Uterus (tissue), 2 donors: ENCODE measurements at regions not wholly inside any gene's neighbourhood (a gene's known extent, or its start where the extent isn't known, plus 50 kb on each side); places are given as distances from the start of the nearest gene placed in this dataset.

Source experiments
- POLR2A ChIP-seq, 2 donors: fragments of 450-650 bp; IDR thresholded peaks; one replicate each; pipeline ENCODE4 v1.6.1; 2016; ENCODE audit warnings: antibody characterized with exemption in 2 of 2, mild to moderate bottlenecking in 1 of 2, moderate library complexity in 1 of 2
- TF ChIP-seq, protein P1 (sequence below), 4 experiments: fragments of 200-600 bp in 2 of 4; fragments of 450-650 bp in 2 of 4; sonication (generic) in 2 of 4; IDR thresholded peaks; one replicate each; pipeline ENCODE4 v1.5.1; 2016 to 2019; ENCODE audit warnings: antibody characterized with exemption in 4 of 4, mild to moderate bottlenecking in 2 of 4, moderate library complexity in 1 of 4

GRCh38 chr1:81007024-81007423 is 793.7 kb upstream of the ADGRL2 start:
- TF ChIP-seq, protein P1, sequence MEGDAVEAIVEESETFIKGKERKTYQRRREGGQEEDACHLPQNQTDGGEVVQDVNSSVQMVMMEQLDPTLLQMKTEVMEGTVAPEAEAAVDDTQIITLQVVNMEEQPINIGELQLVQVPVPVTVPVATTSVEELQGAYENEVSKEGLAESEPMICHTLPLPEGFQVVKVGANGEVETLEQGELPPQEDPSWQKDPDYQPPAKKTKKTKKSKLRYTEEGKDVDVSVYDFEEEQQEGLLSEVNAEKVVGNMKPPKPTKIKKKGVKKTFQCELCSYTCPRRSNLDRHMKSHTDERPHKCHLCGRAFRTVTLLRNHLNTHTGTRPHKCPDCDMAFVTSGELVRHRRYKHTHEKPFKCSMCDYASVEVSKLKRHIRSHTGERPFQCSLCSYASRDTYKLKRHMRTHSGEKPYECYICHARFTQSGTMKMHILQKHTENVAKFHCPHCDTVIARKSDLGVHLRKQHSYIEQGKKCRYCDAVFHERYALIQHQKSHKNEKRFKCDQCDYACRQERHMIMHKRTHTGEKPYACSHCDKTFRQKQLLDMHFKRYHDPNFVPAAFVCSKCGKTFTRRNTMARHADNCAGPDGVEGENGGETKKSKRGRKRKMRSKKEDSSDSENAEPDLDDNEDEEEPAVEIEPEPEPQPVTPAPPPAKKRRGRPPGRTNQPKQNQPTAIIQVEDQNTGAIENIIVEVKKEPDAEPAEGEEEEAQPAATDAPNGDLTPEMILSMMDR (IDR thresholded peaks at IDR 0.05) = no peak
- TF ChIP-seq POLR2A (IDR thresholded peaks at IDR 0.05) = no peak
